Fibroblast of mammary gland (primary cell): ENCODE measurements at regions not wholly inside any gene's neighbourhood (a gene's known extent, or its start where the extent isn't known, plus 50 kb on each side); places are given as distances from the start of the nearest gene placed in this dataset.

Source experiments
- DNase-seq: peaks from one replicate; pipeline ENCODE4 v3.0.0-alpha.2; 2010; ENCODE audit warnings: low read depth
- H3K4me3 ChIP-seq: 2 replicates; pipeline ENCODE4 v1.5.1; 2011; ENCODE audit warnings: low read depth, mild to moderate bottlenecking, low read length, moderate library complexity; ENCODE audit not compliant: control insufficient read depth
- TF ChIP-seq, protein P1 (sequence below): conservative IDR thresholded peaks from 2 replicates; pipeline ENCODE4 v1.5.1; 2011; ENCODE audit warnings: low read depth, low read length, inconsistent platforms; ENCODE audit not compliant: control insufficient read depth, insufficient read depth

DNA sequence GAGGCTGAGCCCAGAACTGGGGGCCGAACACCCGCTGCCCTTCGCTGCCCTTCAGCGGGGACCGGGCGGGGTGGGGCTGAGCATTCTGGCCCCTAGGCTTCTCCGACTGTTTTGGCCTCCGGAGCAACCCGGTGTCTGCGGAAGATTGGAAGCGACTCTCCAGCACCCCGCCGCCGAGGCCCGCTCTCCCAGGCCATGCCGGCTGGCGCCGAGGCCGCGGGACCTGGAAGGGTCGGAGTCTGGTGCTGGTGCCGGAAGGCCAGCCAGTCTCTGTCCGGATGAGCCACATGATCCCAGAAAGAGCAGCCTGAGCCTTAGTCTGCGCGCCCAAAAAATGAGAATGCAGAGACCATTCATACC lies 272.0 kb downstream of the FOXD2 start:
- no peak for DNase-seq
- peak overlapping the region; percentile 1 for H3K4me3 ChIP-seq
- TF ChIP-seq, protein P1, sequence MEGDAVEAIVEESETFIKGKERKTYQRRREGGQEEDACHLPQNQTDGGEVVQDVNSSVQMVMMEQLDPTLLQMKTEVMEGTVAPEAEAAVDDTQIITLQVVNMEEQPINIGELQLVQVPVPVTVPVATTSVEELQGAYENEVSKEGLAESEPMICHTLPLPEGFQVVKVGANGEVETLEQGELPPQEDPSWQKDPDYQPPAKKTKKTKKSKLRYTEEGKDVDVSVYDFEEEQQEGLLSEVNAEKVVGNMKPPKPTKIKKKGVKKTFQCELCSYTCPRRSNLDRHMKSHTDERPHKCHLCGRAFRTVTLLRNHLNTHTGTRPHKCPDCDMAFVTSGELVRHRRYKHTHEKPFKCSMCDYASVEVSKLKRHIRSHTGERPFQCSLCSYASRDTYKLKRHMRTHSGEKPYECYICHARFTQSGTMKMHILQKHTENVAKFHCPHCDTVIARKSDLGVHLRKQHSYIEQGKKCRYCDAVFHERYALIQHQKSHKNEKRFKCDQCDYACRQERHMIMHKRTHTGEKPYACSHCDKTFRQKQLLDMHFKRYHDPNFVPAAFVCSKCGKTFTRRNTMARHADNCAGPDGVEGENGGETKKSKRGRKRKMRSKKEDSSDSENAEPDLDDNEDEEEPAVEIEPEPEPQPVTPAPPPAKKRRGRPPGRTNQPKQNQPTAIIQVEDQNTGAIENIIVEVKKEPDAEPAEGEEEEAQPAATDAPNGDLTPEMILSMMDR = no peak

DNA sequence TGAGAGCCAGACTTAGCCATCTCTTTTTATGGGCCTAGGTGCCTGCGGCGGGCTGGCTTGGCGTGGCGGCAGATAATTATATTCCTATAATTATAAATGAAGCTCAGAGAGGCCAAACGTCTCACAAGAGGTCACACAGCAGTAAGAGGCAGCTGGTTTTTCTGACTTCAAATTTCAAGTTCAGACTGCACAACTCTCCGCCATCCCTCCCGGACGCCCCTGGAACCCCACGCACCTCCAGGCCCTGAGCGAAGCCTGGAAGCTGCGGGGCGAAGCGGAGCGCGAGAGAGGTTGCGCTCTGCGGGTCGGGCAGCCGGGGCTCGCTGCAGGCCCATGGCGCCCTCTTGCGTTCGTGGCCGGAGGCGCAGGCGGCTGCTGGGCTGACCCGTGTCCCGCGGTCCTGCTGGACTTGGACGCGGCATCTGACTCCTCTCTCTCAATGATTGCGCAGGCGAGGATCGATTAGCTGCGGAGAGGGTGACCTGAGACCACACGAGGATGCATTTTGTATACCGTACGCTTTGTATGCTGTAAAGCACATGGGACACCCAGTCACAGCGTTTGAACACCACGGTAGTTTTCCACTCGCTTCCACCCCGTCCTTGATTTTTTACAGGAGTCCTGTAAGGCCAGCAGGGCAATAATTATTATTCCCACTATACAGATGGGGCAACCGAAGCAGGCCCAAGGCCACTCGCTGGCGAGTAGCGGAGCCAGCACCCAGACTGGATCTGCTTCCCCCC lies 272.7 kb downstream of the FOXD2 start:
- no peak overlapping the region for H3K4me3 ChIP-seq
- peak; percentile 42 for DNase-seq
- TF ChIP-seq, protein P1 = peak; percentile 68
